Body of pancreas (tissue), 4 donors: ENCODE measurements at regions not wholly inside any gene's neighbourhood (a gene's known extent, or its start where the extent isn't known, plus 50 kb on each side); places are given as distances from the start of the nearest gene placed in this dataset.
"Not testable (repeated sequence)": the region's sequence is repeated elsewhere in the genome, so short reads cannot be mapped to it uniquely, and the experiment has no call there.

Experiments used
- ATAC-seq: fragments of 150-250 bp; one replicate; pipeline ENCODE4 v1.9.1; 2016
- DNase-seq, 4 donors: peaks; one replicate each; pipeline ENCODE4 v3.0.0-alpha.2; 2019
- H3K27ac ChIP-seq, 4 donors: fragments of 200-600 bp; sonication (generic); 1 replicate in 3 of 4; 2 replicates in 1 of 4; pipeline versions ENCODE4 v1.5.1 to v1.6.1; 2016 to 2019; ENCODE audit warnings: mild to moderate bottlenecking in 1 of 4, mixed read lengths in 1 of 4, moderate library complexity in 1 of 4
- H3K27me3 ChIP-seq, 2 donors: fragments of 200-600 bp; sonication (generic); one replicate each; pipeline ENCODE4 v1.6.0; 2016; ENCODE audit warnings: mild to moderate bottlenecking in 1 of 2
- H3K36me3 ChIP-seq, 2 donors: fragments of 200-600 bp; sonication (generic); replicated peaks in 1 of 2; 2 replicates each; pipeline ENCODE4 v1.5.1; 2016; ENCODE audit warnings: low read depth in 2 of 2; ENCODE audit not compliant: insufficient read depth in 1 of 2
- H3K4me1 ChIP-seq: fragments of 200-600 bp; sonication (generic); one replicate; pipeline ENCODE4 v1.6.0; 2016
- H3K4me3 ChIP-seq, 2 donors: fragments of 200-600 bp; sonication (generic); 1 replicate in 1 of 2; 2 replicates in 1 of 2; pipeline ENCODE4 v1.5.1; 2016 to 2019
- H3K9me3 ChIP-seq, 3 donors: fragments of 200-600 bp; sonication (generic); 1 replicate in 2 of 3; 2 replicates in 1 of 3; pipeline ENCODE4 v1.5.1; 2016
- CTCF ChIP-seq, 7 experiments: fragments of 450-650 bp in 4 of 7; fragments of 200-600 bp in 3 of 7; sonication (generic) in 3 of 7; IDR thresholded peaks; one replicate each; pipeline ENCODE4 v1.5.1; 2016 to 2019; ENCODE audit warnings: antibody characterized with exemption in 7 of 7
- POLR2A ChIP-seq, 3 donors: fragments of 450-650 bp; IDR thresholded peaks; one replicate each; pipeline ENCODE4 v1.6.1; 2016; ENCODE audit warnings: antibody characterized with exemption in 3 of 3, mild to moderate bottlenecking in 2 of 3
- WGBS, 2 donors: methylation state at CpG; one replicate each; pipeline ENCODE4 v1.1.5; 2017; 5-methylcytosine and 5-hydroxymethylcytosine counted together
- intact Hi-C: fragments of 100-400 bp; cut with DNase I; formaldehyde crosslinking; loops from one replicate; pipeline ENCODE4 v1.15.1; 2023

GRCh38 chr6:167227984-167228383 is 63.1 kb upstream of the UNC93A start:
- Histone ChIP-seq H3K4me3 (no peak overlapping the region), H3K27ac (no peak overlapping the region), H3K36me3 (no peaks in the 10 kb centered on the region), H3K9me3 (no peaks in the 10 kb centered on the region), H3K27me3 (no peaks in the 10 kb centered on the region), H3K4me1 (no peaks in the 10 kb centered on the region)
- ATAC-seq (no peak), DNase-seq (no peak)
- WGBS, 2 donors: 79% methylated on average over 6 to 7 of the region's 7 CpGs
- TF ChIP-seq CTCF (IDR thresholded peaks at IDR 0.05) (no peak), POLR2A (IDR thresholded peaks at IDR 0.05) (no peak)
- intact Hi-C loops: no loop called here

- H3K27ac ChIP-seq: no peak overlapping the region
- H3K27me3 ChIP-seq: no peaks in the 10 kb centered on the region
- 64 to 80% methylated on average over 4 of the region's 4 CpGs for WGBS, 2 donors
- H3K4me3 ChIP-seq: no peak overlapping the region
- intact Hi-C loops: no loop called here
- ATAC-seq (no peak), DNase-seq (no peak)
- H3K9me3 ChIP-seq: no peaks in the 10 kb centered on the region
- TF ChIP-seq POLR2A (IDR thresholded peaks at IDR 0.05) (no peak), CTCF (IDR thresholded peaks at IDR 0.05) (no peak)
- no peaks in the 10 kb centered on the region for H3K4me1 ChIP-seq
- no peaks in the 10 kb centered on the region for H3K36me3 ChIP-seq
Observed at GRCh38 chr6:167229586-167229985, 61.5 kb upstream of the UNC93A start.

GRCh38 chr6:167230288-167230687 is 60.8 kb upstream of the UNC93A start:
- intact Hi-C loops: no loop called here
- Histone ChIP-seq H3K9me3 (no peaks in the 10 kb centered on the region), H3K4me3 (no peak overlapping the region), H3K36me3 (no peaks in the 10 kb centered on the region), H3K27me3 (no peaks in the 10 kb centered on the region), H3K4me1 (no peaks in the 10 kb centered on the region), H3K27ac (no peak overlapping the region)
- no peak for ATAC-seq
- TF ChIP-seq POLR2A (IDR thresholded peaks at IDR 0.05): no peak
- no peak for DNase-seq

GRCh38 chr6:167232356-167232755 is 58.8 kb upstream of the UNC93A start:
- no peak overlapping the region for H3K27ac ChIP-seq
- no peaks in the 10 kb centered on the region for H3K36me3 ChIP-seq
- 41 to 58% methylated on average over 3 of the region's 3 CpGs for WGBS, 2 donors
- ATAC-seq: no peak
- DNase-seq: no peak
- no peaks in the 10 kb centered on the region for H3K9me3 ChIP-seq
- H3K4me3 ChIP-seq: no peak overlapping the region
- H3K4me1 ChIP-seq: no peaks in the 10 kb centered on the region
- intact Hi-C loops: no loop called here
- TF ChIP-seq CTCF (IDR thresholded peaks at IDR 0.05) (no peak), POLR2A (IDR thresholded peaks at IDR 0.05) (no peak)
- H3K27me3 ChIP-seq: no peaks in the 10 kb centered on the region

GRCh38 chr6:167233490-167233889 is 57.6 kb upstream of the UNC93A start:
- intact Hi-C loops: no loop called here
- no peak for DNase-seq
- H3K27ac ChIP-seq: no peak overlapping the region
- H3K36me3 ChIP-seq: no peaks in the 10 kb centered on the region
- H3K4me3 ChIP-seq: no peak overlapping the region
- H3K9me3 ChIP-seq: no peaks in the 10 kb centered on the region
- H3K4me1 ChIP-seq: no peaks in the 10 kb centered on the region
- 57 to 65% methylated on average over 6 of the region's 6 CpGs for WGBS, 2 donors
- no peaks in the 10 kb centered on the region for H3K27me3 ChIP-seq
- ATAC-seq: no peak
- no peak for TF ChIP-seq CTCF (IDR thresholded peaks at IDR 0.05)
- no peak for TF ChIP-seq POLR2A (IDR thresholded peaks at IDR 0.05)

- DNase-seq, H3K4me1 ChIP-seq, H3K27me3 ChIP-seq, H3K27ac ChIP-seq, intact Hi-C loops, H3K9me3 ChIP-seq, H3K36me3 ChIP-seq, H3K4me3 ChIP-seq, ATAC-seq: not testable (repeated sequence)
- 25 to 33% methylated on average over 2 to 4 of the region's 6 CpGs for WGBS, 2 donors
Observed at GRCh38 chr6:167234576-167234975, 56.5 kb upstream of the UNC93A start.
